GM21367 (cell line): ENCODE measurements at regions not wholly inside any gene's neighbourhood (a gene's known extent, or its start where the extent isn't known, plus 50 kb on each side); places are given as distances from the start of the nearest gene placed in this dataset.

ENCODE experiments used
- ATAC-seq: cut with Tn5 transposase; IDR thresholded peaks from one replicate; pipeline ENCODE4 v1.9.1; 2021; ENCODE audit not compliant: unreplicated experiment

GRCh38 chr10:58932577-58933314 is 243.7 kb upstream of the PHYHIPL start:
- ATAC-seq: no peak

- no peak for ATAC-seq
Observed at GRCh38 chr10:58936364-58936763, 240.1 kb upstream of the PHYHIPL start.

- no peak for ATAC-seq
Observed at GRCh38 chr10:58937423-58937822, 239.0 kb upstream of the PHYHIPL start.

- no peak for ATAC-seq
Observed at GRCh38 chr10:58942724-58943123, 233.7 kb upstream of the PHYHIPL start.

GRCh38 chr10:58943256-58943890 is 233.1 kb upstream of the PHYHIPL start:
- no peak for ATAC-seq

GRCh38 chr10:58943960-58944359 is 232.5 kb upstream of the PHYHIPL start:
- ATAC-seq: no peak

- no peak for ATAC-seq
Observed at GRCh38 chr10:58948303-58948702, 228.1 kb upstream of the PHYHIPL start.

GRCh38 chr10:58950618-58951017 is 225.8 kb upstream of the PHYHIPL start:
- no peak for ATAC-seq

- no peak for ATAC-seq
Observed at GRCh38 chr10:58951087-58951486, 225.4 kb upstream of the PHYHIPL start.

GRCh38 chr10:58951746-58952145 is 224.7 kb upstream of the PHYHIPL start:
- ATAC-seq: no peak

- ATAC-seq: no peak
Observed at GRCh38 chr10:58952162-58952601, 224.3 kb upstream of the PHYHIPL start.

GRCh38 chr10:58952747-58953466 is 223.5 kb upstream of the PHYHIPL start:
- peak; percentile 82 for ATAC-seq

GRCh38 chr10:58954178-58954577 is 222.3 kb upstream of the PHYHIPL start:
- no peak for ATAC-seq

GRCh38 chr10:58955615-58956014 is 220.8 kb upstream of the PHYHIPL start:
- ATAC-seq: no peak

- ATAC-seq: no peak
Observed at GRCh38 chr10:58956926-58957325, 219.5 kb upstream of the PHYHIPL start.

- ATAC-seq: no peak
Observed at GRCh38 chr10:58957517-58957916, 218.9 kb upstream of the PHYHIPL start.

GRCh38 chr10:58963101-58963534 is 213.3 kb upstream of the PHYHIPL start:
- ATAC-seq: no peak

- no peak for ATAC-seq
Observed at GRCh38 chr10:58963723-58964124, 212.7 kb upstream of the PHYHIPL start.

- no peak for ATAC-seq
Observed at GRCh38 chr10:58965855-58966254, 210.6 kb upstream of the PHYHIPL start.

GRCh38 chr10:58967551-58968388 is 208.7 kb upstream of the PHYHIPL start:
- no peak for ATAC-seq

GRCh38 chr10:58968389-58968755 is 208.1 kb upstream of the PHYHIPL start:
- no peak for ATAC-seq
